GM12878 (cell line): ENCODE measurements at regions not wholly inside any gene's neighbourhood (a gene's known extent, or its start where the extent isn't known, plus 50 kb on each side); places are given as distances from the start of the nearest gene placed in this dataset.

Experiments
- ATAC-seq: fragments of 200-7000 bp; cut with Tn5 transposase; 3 replicates; pipeline ENCODE4 v1.9.1; 2020; ENCODE audit warnings: mild to moderate bottlenecking, moderate library complexity
- BruUV-seq: library from RNA; stranded (reverse); fragments of 400-500 nt; replicated peaks from 2 replicates; lab custom pipeline; 2021; lab: Mats Ljungman, UMichigan
- CTCF ChIA-PET: fragments of 300-600 bp; sonication (Branson Sonifier 250); formaldehyde crosslinking; extraction: SDS; loops from one replicate; lab custom pipeline; 2021; ENCODE audit warnings: inconsistent platforms; lab: Yijun Ruan, JAX
- POLR2A ChIA-PET: fragments of 350-600 bp; formaldehyde crosslinking; extraction: SDS; loops from one replicate; lab custom pipeline; 2021; ENCODE audit warnings: inconsistent platforms; lab: Charles Lee
- RAD21 ChIA-PET: fragments of 300-600 bp; sonication (Branson Sonifier 250); formaldehyde crosslinking; loops from one replicate; lab custom pipeline; 2023; ENCODE audit warnings: antibody characterized with exemption; ENCODE audit not compliant: unreplicated experiment; lab: Charles Lee
- SMC1A ChIA-PET: fragments of 300-600 bp; sonication (Branson Sonifier 250); formaldehyde crosslinking; loops from one replicate; lab custom pipeline; 2023; ENCODE audit not compliant: unreplicated experiment, uncharacterized antibody; lab: Charles Lee
- DNase-seq: peaks from one replicate; pipeline ENCODE4 v3.0.0-alpha.2; 2011; ENCODE audit warnings: low read depth, low spot score
- FAIRE-seq: peaks from 3 replicates; lab custom pipeline; 2011; peaks lifted over from hg19 to GRCh38; lab: Jason Lieb, UNC
- H2AFZ ChIP-seq: 2 replicates; pipeline ENCODE4 v1.6.0; 2011; ENCODE audit warnings: low read depth, low read length, control low read depth; ENCODE audit not compliant: control insufficient read depth
- H3K27ac ChIP-seq: 2 replicates; pipeline ENCODE4 v1.5.1; 2011; ENCODE audit warnings: control low read depth; ENCODE audit not compliant: control insufficient read depth, insufficient read depth
- H3K27me3 ChIP-seq, 2 experiments: replicated peaks in 1 of 2; 2 replicates each; pipeline versions ENCODE4 v1.6.0 to v1.6.1; 2011; ENCODE audit warnings: low read length in 1 of 2; ENCODE audit not compliant: control insufficient read depth in 2 of 2, insufficient read depth in 2 of 2
- H3K36me3 ChIP-seq, 2 experiments: 2 replicates each; pipeline ENCODE4 v1.5.1; 2011; ENCODE audit warnings: low read length in 1 of 2; ENCODE audit not compliant: control insufficient read depth in 2 of 2, insufficient read depth in 2 of 2
- H3K4me1 ChIP-seq: 2 replicates; pipeline ENCODE4 v1.6.1; 2011; ENCODE audit warnings: mild to moderate bottlenecking, low read length, moderate library complexity, mixed read lengths; ENCODE audit not compliant: control insufficient read depth, insufficient read depth
- H3K4me2 ChIP-seq: 2 replicates; pipeline ENCODE4 v1.6.0; 2011; ENCODE audit warnings: control low read depth; ENCODE audit not compliant: control insufficient read depth, insufficient read depth
- H3K4me3 ChIP-seq: fragments of 200-600 bp; sonication (generic); 2 replicates; pipeline ENCODE4 v1.5.1; 2016
- H3K79me2 ChIP-seq: 2 replicates; pipeline ENCODE4 v1.6.0; 2011; ENCODE audit warnings: low read length; ENCODE audit not compliant: control insufficient read depth, insufficient read depth
- H3K9ac ChIP-seq: 2 replicates; pipeline ENCODE4 v1.8.0; 2011; ENCODE audit warnings: low read length, control low read depth, mixed read lengths; ENCODE audit not compliant: control insufficient read depth, insufficient read depth
- H3K9me3 ChIP-seq: replicated peaks from 3 replicates; pipeline ENCODE4 v1.5.1; 2011; ENCODE audit warnings: mild to moderate bottlenecking, low read length; ENCODE audit not compliant: control insufficient read depth, insufficient read depth
- H4K20me1 ChIP-seq: 2 replicates; pipeline ENCODE4 v1.6.0; 2011; ENCODE audit not compliant: control insufficient read depth, insufficient read depth
- RAD21 ChIP-seq: IDR thresholded peaks from 2 replicates; pipeline ENCODE4 v1.6.1; 2011; ENCODE audit warnings: mild to moderate bottlenecking, low read depth, low read length, moderate library complexity; ENCODE audit not compliant: insufficient read depth
- ZBTB11 ChIP-seq: fragments of 450-650 bp; formaldehyde crosslinking; IDR thresholded peaks from 2 replicates; pipeline ENCODE4 v1.5.0; 2022; ENCODE audit warnings: mild to moderate bottlenecking, missing genetic modification characterization
- WGBS: methylation state at CpG from one replicate; pipeline ENCODE4 v1.1.6; 2016; ENCODE audit warnings: low lambda C conversion rate; ENCODE audit not compliant: insufficient replicate concordance, insufficient coverage; ENCODE audit errors: missing lambda C conversion rate; 5-methylcytosine and 5-hydroxymethylcytosine counted together
- in situ Hi-C: fragments of 300-500 bp; cut with MboI; formaldehyde crosslinking; loops from 9 replicates; pipeline ENCODE4 v1.14.3; 2018; ENCODE audit warnings: mixed read lengths
- intact Hi-C: fragments of 100-400 bp; cut with micrococcal nuclease; formaldehyde crosslinking; loops from one replicate; pipeline ENCODE4 v1.14.2; 2022; ENCODE audit not compliant: unreplicated experiment

- SMC1A ChIA-PET = no interaction called here
- 0% methylated on average over 2 of the region's 2 CpGs for WGBS
- RAD21 ChIA-PET = no interaction called here
Measured at GRCh38 chr21:16837721-16838120, 675.1 kb upstream of the CXADR start.

More at GRCh38 chr21:16837721-16838120, 675.1 kb upstream of the CXADR start:
- Histone ChIP-seq H2AFZ (no peak overlapping the region), H3K9ac (no peak overlapping the region), H3K9me3 (no peaks in the 10 kb centered on the region), H3K36me3 (no peaks in the 10 kb centered on the region), H3K79me2 (no peaks in the 10 kb centered on the region), H3K27me3 (no peaks in the 10 kb centered on the region), H4K20me1 (no peaks in the 10 kb centered on the region), H3K4me2 (no peak overlapping the region), H3K4me3 (no peak overlapping the region), H3K4me1 (no peaks in the 10 kb centered on the region), H3K27ac (no peak overlapping the region)
- DNase-seq = no peak
- no peak for TF ChIP-seq ZBTB11 (CRISPR knock-in tag)
- TF ChIP-seq RAD21 = no peak
- FAIRE-seq = no peak
- POLR2A ChIA-PET = no interaction called here
- no TSS peak for BruUV-seq
- no peak for ATAC-seq
- CTCF ChIA-PET = no interaction called here
- in situ Hi-C loops = no loop called here
- intact Hi-C loops = no loop called here
